HCT116 (cell line): ENCODE measurements at regions not wholly inside any gene's neighbourhood (a gene's known extent, or its start where the extent isn't known, plus 50 kb on each side); places are given as distances from the start of the nearest gene placed in this dataset.

Experiments
- ATAC-seq: fragments of 200-7000 bp; cut with Tn5 transposase; 2 replicates; pipeline ENCODE4 v1.9.1; 2020; ENCODE audit warnings: mild to moderate bottlenecking, moderate library complexity
- BruUV-seq: library from RNA; stranded (reverse); fragments of 400-500 nt; replicated peaks from 2 replicates; lab custom pipeline; 2021; lab: Mats Ljungman, UMichigan
- CTCF ChIA-PET: fragments of 300-600 bp; sonication (Branson Sonifier 250); formaldehyde crosslinking; loops from one replicate; lab custom pipeline; 2021; ENCODE audit warnings: antibody characterized with exemption; lab: Charles Lee
- POLR2A ChIA-PET: fragments of 300-600, 350-600 bp; sonication (Branson Sonifier 250); formaldehyde crosslinking; loops from one replicate; lab custom pipeline; 2021; ENCODE audit warnings: antibody characterized with exemption; lab: Charles Lee
- RAD21 ChIA-PET, 2 experiments: fragments of 300-600 bp; sonication (Branson Sonifier 250); formaldehyde crosslinking; loops; one replicate each; lab custom pipeline; 2023; ENCODE audit warnings: low total read pairs in 2 of 2; ENCODE audit not compliant: uncharacterized antibody in 2 of 2, unreplicated experiment in 2 of 2, low non-redundant PET in 1 of 2; lab: Charles Lee
- DNase-seq: peaks from one replicate; pipeline ENCODE4 v3.0.0-alpha.2; 2010; ENCODE audit warnings: low read depth, low spot score
- H2AFZ ChIP-seq: fragments of 200-600 bp; shearing (Covaris generic), sonication (generic); 2 replicates; pipeline ENCODE4 v1.6.1; 2017; ENCODE audit warnings: low read depth, mixed run types, mixed read lengths, antibody characterized with exemption, low read length; ENCODE audit not compliant: poor library complexity, severe bottlenecking
- H3K27ac ChIP-seq: 2 replicates; pipeline ENCODE4 v1.5.1; 2012; ENCODE audit warnings: low read depth, low read length
- H3K27me3 ChIP-seq: fragments of 200-600 bp; sonication (generic); 2 replicates; pipeline ENCODE4 v1.6.1; 2016; ENCODE audit warnings: mixed run types, low read length, mixed read lengths; ENCODE audit not compliant: insufficient read depth
- H3K36me3 ChIP-seq, 2 experiments: fragments of 200-500 bp in 1 of 2; fragments of 200-600 bp in 1 of 2; sonication (Bioruptor generic) in 1 of 2; sonication (generic) in 1 of 2; 2 replicates each; pipeline versions ENCODE4 v1.5.1 to v1.6.1; 2014 to 2016; ENCODE audit warnings: low read length in 2 of 2, inconsistent platforms in 1 of 2, mixed read lengths in 1 of 2, mixed run types in 1 of 2; ENCODE audit not compliant: insufficient read depth in 2 of 2, control insufficient read depth in 1 of 2
- H3K4me1 ChIP-seq, 2 experiments: fragments of 200-600 bp in 1 of 2; sonication (generic) in 1 of 2; 2 replicates each; pipeline versions ENCODE4 v1.5.1 to v1.6.1; 2012 to 2017; ENCODE audit warnings: low read length in 2 of 2, inconsistent platforms in 1 of 2, mild to moderate bottlenecking in 1 of 2, mixed read lengths in 1 of 2, mixed run types in 1 of 2, moderate library complexity in 1 of 2; ENCODE audit not compliant: insufficient read depth in 2 of 2, control insufficient read depth in 1 of 2
- H3K4me2 ChIP-seq: fragments of 200-600 bp; sonication (generic); 2 replicates; pipeline ENCODE4 v1.6.1; 2017; ENCODE audit warnings: mixed run types, low read length, mixed read lengths
- H3K4me3 ChIP-seq, 2 experiments: fragments of 200-600 bp in 1 of 2; sonication (generic) in 1 of 2; replicated peaks in 1 of 2; 2 replicates each; pipeline ENCODE4 v1.5.1; 2011 to 2016; ENCODE audit warnings: low read length in 2 of 2, control low read depth in 1 of 2, low read depth in 1 of 2, mild to moderate bottlenecking in 1 of 2, mixed read lengths in 1 of 2, mixed run types in 1 of 2
- H3K79me2 ChIP-seq: fragments of 200-600 bp; sonication (generic); 2 replicates; pipeline ENCODE4 v1.6.1; 2017; ENCODE audit warnings: mild to moderate bottlenecking, mixed run types, low read length, moderate library complexity, mixed read lengths; ENCODE audit not compliant: insufficient read depth
- H3K9ac ChIP-seq: fragments of 200-600 bp; sonication (generic); 2 replicates; pipeline ENCODE4 v1.6.1; 2016; ENCODE audit warnings: low read length, mixed read lengths
- H3K9me2 ChIP-seq: fragments of 200-600 bp; sonication (generic), shearing (Covaris generic); 2 replicates; pipeline ENCODE4 v1.6.1; 2017; ENCODE audit warnings: mixed run types, mild to moderate bottlenecking, moderate library complexity; ENCODE audit not compliant: insufficient read depth
- H3K9me3 ChIP-seq, 2 experiments: fragments of 200-500 bp in 1 of 2; fragments of 200-600 bp in 1 of 2; sonication (Bioruptor generic) in 1 of 2; sonication (generic) in 1 of 2; 2 replicates each; pipeline ENCODE4 v1.6.1; 2014 to 2017; ENCODE audit warnings: low read length in 2 of 2, mixed read lengths in 2 of 2, inconsistent platforms in 1 of 2, low read depth in 1 of 2, mild to moderate bottlenecking in 1 of 2, mixed run types in 1 of 2, moderate library complexity in 1 of 2; ENCODE audit not compliant: control insufficient read depth in 1 of 2, insufficient read depth in 1 of 2
- H4K20me1 ChIP-seq: fragments of 200-600 bp; sonication (generic), shearing (Covaris generic); 2 replicates; pipeline ENCODE4 v1.6.1; 2017; ENCODE audit warnings: mixed run types, mild to moderate bottlenecking, moderate library complexity; ENCODE audit not compliant: insufficient read depth
- CEBPB ChIP-seq: IDR thresholded peaks from 2 replicates; pipeline ENCODE4 v1.6.1; 2012; ENCODE audit warnings: low read depth
- EGR1 ChIP-seq: IDR thresholded peaks from 2 replicates; pipeline ENCODE4 v1.6.1; 2012; ENCODE audit warnings: low read depth
- ELF1 ChIP-seq: IDR thresholded peaks from 2 replicates; pipeline ENCODE4 v1.6.1; 2012; ENCODE audit warnings: low read depth, borderline replicate concordance
- EZH2 ChIP-seq: fragments of 200-600 bp; sonication (generic); IDR thresholded peaks from 2 replicates; pipeline ENCODE4 v1.6.1; 2017; ENCODE audit warnings: antibody characterized with exemption, mixed run types
- EZH2phosphoT487 ChIP-seq: fragments of 200-600 bp; IDR thresholded peaks from 2 replicates; pipeline ENCODE4 v1.6.1; 2018; ENCODE audit warnings: antibody characterized with exemption, borderline replicate concordance
- FOSL1 ChIP-seq: IDR thresholded peaks from 2 replicates; pipeline ENCODE4 v1.6.1; 2012; ENCODE audit warnings: low read depth
- MAX ChIP-seq: IDR thresholded peaks from 2 replicates; pipeline ENCODE4 v1.6.1; 2012
- POLR2A ChIP-seq: IDR thresholded peaks from 2 replicates; pipeline ENCODE4 v1.7.0; 2011; ENCODE audit warnings: borderline replicate concordance; ENCODE audit not compliant: insufficient read depth, insufficient read length; ENCODE audit errors: extremely low read depth
- RAD21 ChIP-seq: IDR thresholded peaks from 2 replicates; pipeline ENCODE4 v1.6.1; 2012; ENCODE audit warnings: low read depth, mild to moderate bottlenecking
- REST ChIP-seq: IDR thresholded peaks from 2 replicates; pipeline ENCODE4 v1.6.1; 2012; ENCODE audit warnings: low read depth
- SIN3A ChIP-seq: IDR thresholded peaks from 2 replicates; pipeline ENCODE4 v1.6.1; 2012; ENCODE audit warnings: low read depth
- SP1 ChIP-seq: IDR thresholded peaks from 2 replicates; pipeline ENCODE4 v1.6.1; 2012; ENCODE audit warnings: low read depth
- SRF ChIP-seq: IDR thresholded peaks from 2 replicates; pipeline ENCODE4 v1.6.1; 2012; ENCODE audit warnings: low read depth
- ZNF274 ChIP-seq: fragments of 200-500 bp; sonication (Bioruptor generic); IDR thresholded peaks from 2 replicates; pipeline ENCODE4 v1.6.1; 2014; ENCODE audit warnings: mild to moderate bottlenecking, low read depth, low read length, inconsistent platforms
- intact Hi-C: fragments of 100-400 bp; cut with micrococcal nuclease; formaldehyde crosslinking; loops from 2 replicates; pipeline ENCODE4 v1.10.0; 2022

- no peaks in the 10 kb centered on the region for H4K20me1 ChIP-seq
- H3K9me3 ChIP-seq = no peaks in the 10 kb centered on the region
- intact Hi-C loops = no loop called here
- CTCF ChIA-PET = no interaction called here
- H3K79me2 ChIP-seq = no peaks in the 10 kb centered on the region
- RAD21 ChIA-PET = no interaction called here
- H3K27ac ChIP-seq = no peak overlapping the region
- BruUV-seq = no TSS peak
- H3K9me2 ChIP-seq = no peaks in the 10 kb centered on the region
- TF ChIP-seq REST (no peak), FOSL1 (no peak), EZH2 (no peak), EGR1 (no peak), MAX (no peak), EZH2phosphoT487 (no peak), POLR2A (no peak), CEBPB (no peak), RAD21 (no peak), SRF (no peak), ELF1 (no peak), SIN3A (no peak), SP1 (no peak), ZNF274 (no peak)
- DNase-seq = no peak
- H3K36me3 ChIP-seq = no peaks in the 10 kb centered on the region
- H3K4me3 ChIP-seq = no peak overlapping the region
- ATAC-seq = no peak
- no peak overlapping the region for H3K9ac ChIP-seq
- H3K4me1 ChIP-seq = no peaks in the 10 kb centered on the region
- no peak overlapping the region for H3K4me2 ChIP-seq
- POLR2A ChIA-PET = no interaction called here
- no peaks in the 10 kb centered on the region for H3K27me3 ChIP-seq
- no peak overlapping the region for H2AFZ ChIP-seq
Observed at GRCh38 chr7:109950821-109951564, 1139.9 kb upstream of the LRRN3 start.
